Panc1 (cell line): ENCODE measurements at regions not wholly inside any gene's neighbourhood (a gene's known extent, or its start where the extent isn't known, plus 50 kb on each side); places are given as distances from the start of the nearest gene placed in this dataset.

Source experiments
- ATAC-seq: fragments of 200-7000 bp; cut with Tn5 transposase; 2 replicates; pipeline ENCODE4 v1.9.1; 2020; ENCODE audit warnings: mild to moderate bottlenecking, moderate library complexity
- BruUV-seq: library from RNA; stranded (reverse); fragments of 400-500 nt; replicated peaks from 2 replicates; lab custom pipeline; 2021; lab: Mats Ljungman, UMichigan
- CTCF ChIA-PET: fragments of 300-600 bp; sonication (Branson Sonifier 250); formaldehyde crosslinking; loops from one replicate; lab custom pipeline; 2022; ENCODE audit warnings: antibody characterized with exemption; lab: Charles Lee
- POLR2A ChIA-PET: fragments of 300-600 bp; sonication (Branson Sonifier 250); formaldehyde crosslinking; loops from one replicate; lab custom pipeline; 2022; ENCODE audit warnings: antibody characterized with exemption; lab: Charles Lee
- DNase-seq: peaks from one replicate; pipeline ENCODE4 v3.0.0-alpha.2; 2010; ENCODE audit warnings: low read depth, low spot score
- H3K27ac ChIP-seq: 2 replicates; pipeline ENCODE4 v1.5.1; 2011; ENCODE audit warnings: mild to moderate bottlenecking, low read length, inconsistent platforms
- H3K27me3 ChIP-seq: fragments of 200-500 bp; sonication (Bioruptor generic); 2 replicates; pipeline ENCODE4 v1.6.0; 2014; ENCODE audit warnings: low read length, inconsistent platforms; ENCODE audit not compliant: control insufficient read depth, insufficient read depth
- H3K36me3 ChIP-seq: fragments of 200-500 bp; sonication (Bioruptor generic); 2 replicates; pipeline ENCODE4 v1.5.1; 2014; ENCODE audit warnings: inconsistent platforms, mild to moderate bottlenecking, low read length, moderate library complexity; ENCODE audit not compliant: control insufficient read depth, insufficient read depth
- H3K4me1 ChIP-seq: 2 replicates; pipeline ENCODE4 v1.5.1; 2011; ENCODE audit warnings: inconsistent platforms, mild to moderate bottlenecking, low read length, moderate library complexity; ENCODE audit not compliant: control insufficient read depth, insufficient read depth
- H3K4me3 ChIP-seq, 2 experiments: 2 replicates each; pipeline ENCODE4 v1.5.1; 2011 to 2012; ENCODE audit warnings: low read depth in 2 of 2, low read length in 2 of 2, mild to moderate bottlenecking in 2 of 2, inconsistent platforms in 1 of 2, moderate library complexity in 1 of 2
- H3K9me3 ChIP-seq: fragments of 200-500 bp; sonication (Bioruptor generic); 2 replicates; pipeline ENCODE4 v1.5.1; 2014; ENCODE audit warnings: low read depth, mild to moderate bottlenecking, inconsistent platforms, low read length, moderate library complexity; ENCODE audit not compliant: control insufficient read depth, insufficient read depth
- POLR2AphosphoS5 ChIP-seq: IDR thresholded peaks from 2 replicates; pipeline ENCODE4 v1.6.1; 2012; ENCODE audit warnings: mild to moderate bottlenecking, low read depth, low read length, moderate library complexity
- SIN3A ChIP-seq: IDR thresholded peaks from 2 replicates; pipeline ENCODE4 v1.6.1; 2012; ENCODE audit warnings: low read depth, mild to moderate bottlenecking, low read length, moderate library complexity, borderline replicate concordance; ENCODE audit not compliant: insufficient read depth
- TCF7L2 ChIP-seq: IDR thresholded peaks from 2 replicates; pipeline ENCODE4 v1.6.1; 2011; ENCODE audit warnings: mild to moderate bottlenecking, low read depth, low read length, inconsistent platforms
- in situ Hi-C: cut with HindIII; loops from 2 replicates; pipeline ENCODE4 v1.10.0; 2016; ENCODE audit warnings: low sequenced_read_pairs, low pct_unique_long_range_greater_than_20kb
- intact Hi-C: fragments of 100-400 bp; cut with micrococcal nuclease; formaldehyde crosslinking; loops from one replicate; pipeline ENCODE4 v1.10.0; 2022; ENCODE audit not compliant: unreplicated experiment
- TF ChIP-seq, protein P1 (sequence below), 2 experiments: IDR thresholded peaks; 2 replicates each; pipeline ENCODE4 v1.6.1; 2011 to 2012; ENCODE audit warnings: low read depth in 2 of 2, control low read depth in 1 of 2, low read length in 1 of 2, mild to moderate bottlenecking in 1 of 2, moderate library complexity in 1 of 2; ENCODE audit not compliant: insufficient read depth in 1 of 2
- TF ChIP-seq, protein P2 (sequence below): fragments of 450-650 bp; IDR thresholded peaks from 2 replicates; pipeline ENCODE4 v1.5.1; 2017; ENCODE audit warnings: mild to moderate bottlenecking

DNA sequence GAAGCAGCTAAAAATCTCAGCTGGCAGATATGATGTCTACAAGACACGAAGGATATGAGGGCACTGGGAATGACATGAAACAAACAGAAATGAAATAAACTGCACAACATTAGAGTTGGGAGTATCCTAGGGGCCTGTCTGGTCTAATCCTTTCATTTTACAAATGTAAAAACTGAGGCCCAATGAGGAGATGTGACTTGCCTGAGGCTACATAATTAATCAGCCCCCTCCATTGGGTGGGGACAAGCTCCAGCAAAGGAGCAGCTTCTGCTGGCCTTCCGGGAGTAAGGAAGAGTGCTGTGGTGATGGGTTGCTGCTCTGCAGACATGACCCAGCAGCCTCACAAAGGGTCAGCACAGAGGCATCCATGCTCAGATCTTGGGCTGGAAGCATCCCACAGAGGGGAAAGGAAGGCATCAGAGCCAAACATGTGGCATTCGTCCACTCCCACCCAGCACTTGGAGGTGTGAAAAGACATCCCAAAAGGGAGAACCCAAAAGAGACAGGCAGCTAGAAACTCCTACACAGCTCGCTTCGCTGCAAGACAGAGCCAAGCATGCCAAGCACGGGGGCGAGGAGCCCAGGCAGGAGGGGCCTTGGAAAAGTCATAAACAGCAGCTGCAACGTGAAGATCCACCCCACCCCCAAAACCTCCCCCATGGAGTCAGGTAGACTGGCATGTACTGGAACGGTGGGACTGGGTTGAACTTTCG is 183.7 kb downstream of the UNC5CL start:
- TF ChIP-seq POLR2AphosphoS5: no peak
- TF ChIP-seq, protein P1, sequence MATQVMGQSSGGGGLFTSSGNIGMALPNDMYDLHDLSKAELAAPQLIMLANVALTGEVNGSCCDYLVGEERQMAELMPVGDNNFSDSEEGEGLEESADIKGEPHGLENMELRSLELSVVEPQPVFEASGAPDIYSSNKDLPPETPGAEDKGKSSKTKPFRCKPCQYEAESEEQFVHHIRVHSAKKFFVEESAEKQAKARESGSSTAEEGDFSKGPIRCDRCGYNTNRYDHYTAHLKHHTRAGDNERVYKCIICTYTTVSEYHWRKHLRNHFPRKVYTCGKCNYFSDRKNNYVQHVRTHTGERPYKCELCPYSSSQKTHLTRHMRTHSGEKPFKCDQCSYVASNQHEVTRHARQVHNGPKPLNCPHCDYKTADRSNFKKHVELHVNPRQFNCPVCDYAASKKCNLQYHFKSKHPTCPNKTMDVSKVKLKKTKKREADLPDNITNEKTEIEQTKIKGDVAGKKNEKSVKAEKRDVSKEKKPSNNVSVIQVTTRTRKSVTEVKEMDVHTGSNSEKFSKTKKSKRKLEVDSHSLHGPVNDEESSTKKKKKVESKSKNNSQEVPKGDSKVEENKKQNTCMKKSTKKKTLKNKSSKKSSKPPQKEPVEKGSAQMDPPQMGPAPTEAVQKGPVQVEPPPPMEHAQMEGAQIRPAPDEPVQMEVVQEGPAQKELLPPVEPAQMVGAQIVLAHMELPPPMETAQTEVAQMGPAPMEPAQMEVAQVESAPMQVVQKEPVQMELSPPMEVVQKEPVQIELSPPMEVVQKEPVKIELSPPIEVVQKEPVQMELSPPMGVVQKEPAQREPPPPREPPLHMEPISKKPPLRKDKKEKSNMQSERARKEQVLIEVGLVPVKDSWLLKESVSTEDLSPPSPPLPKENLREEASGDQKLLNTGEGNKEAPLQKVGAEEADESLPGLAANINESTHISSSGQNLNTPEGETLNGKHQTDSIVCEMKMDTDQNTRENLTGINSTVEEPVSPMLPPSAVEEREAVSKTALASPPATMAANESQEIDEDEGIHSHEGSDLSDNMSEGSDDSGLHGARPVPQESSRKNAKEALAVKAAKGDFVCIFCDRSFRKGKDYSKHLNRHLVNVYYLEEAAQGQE (IDR thresholded peaks at IDR 0.05; ENCODE audit: insufficient read depth in 1 of 2, low read depth in 2 of 2, low read length in 1 of 2): no peak
- no peak for TF ChIP-seq SIN3A
- TF ChIP-seq, protein P2, sequence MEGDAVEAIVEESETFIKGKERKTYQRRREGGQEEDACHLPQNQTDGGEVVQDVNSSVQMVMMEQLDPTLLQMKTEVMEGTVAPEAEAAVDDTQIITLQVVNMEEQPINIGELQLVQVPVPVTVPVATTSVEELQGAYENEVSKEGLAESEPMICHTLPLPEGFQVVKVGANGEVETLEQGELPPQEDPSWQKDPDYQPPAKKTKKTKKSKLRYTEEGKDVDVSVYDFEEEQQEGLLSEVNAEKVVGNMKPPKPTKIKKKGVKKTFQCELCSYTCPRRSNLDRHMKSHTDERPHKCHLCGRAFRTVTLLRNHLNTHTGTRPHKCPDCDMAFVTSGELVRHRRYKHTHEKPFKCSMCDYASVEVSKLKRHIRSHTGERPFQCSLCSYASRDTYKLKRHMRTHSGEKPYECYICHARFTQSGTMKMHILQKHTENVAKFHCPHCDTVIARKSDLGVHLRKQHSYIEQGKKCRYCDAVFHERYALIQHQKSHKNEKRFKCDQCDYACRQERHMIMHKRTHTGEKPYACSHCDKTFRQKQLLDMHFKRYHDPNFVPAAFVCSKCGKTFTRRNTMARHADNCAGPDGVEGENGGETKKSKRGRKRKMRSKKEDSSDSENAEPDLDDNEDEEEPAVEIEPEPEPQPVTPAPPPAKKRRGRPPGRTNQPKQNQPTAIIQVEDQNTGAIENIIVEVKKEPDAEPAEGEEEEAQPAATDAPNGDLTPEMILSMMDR: no peak
- TF ChIP-seq TCF7L2: no peak
- in situ Hi-C loops: no loop called here
- DNase-seq (no peak), ATAC-seq (no peak)
- H3K36me3 ChIP-seq: no peaks in the 10 kb centered on the region
- no peak overlapping the region for H3K27ac ChIP-seq
- H3K9me3 ChIP-seq: no peaks in the 10 kb centered on the region
- H3K27me3 ChIP-seq: no peaks in the 10 kb centered on the region
- H3K4me1 ChIP-seq: no peaks in the 10 kb centered on the region; the same call in 1 of the 2 replicates
- intact Hi-C loops: no loop called here
- BruUV-seq: no TSS peak
- ChIA-PET CTCF (interaction anchor here (0.7 kb wide), 1 partner anchor 56 kb away, joined by 3 read pairs; no protein-coding TSS in a partner anchor), POLR2A (no interaction called here)
- no peak overlapping the region for H3K4me3 ChIP-seq

DNA sequence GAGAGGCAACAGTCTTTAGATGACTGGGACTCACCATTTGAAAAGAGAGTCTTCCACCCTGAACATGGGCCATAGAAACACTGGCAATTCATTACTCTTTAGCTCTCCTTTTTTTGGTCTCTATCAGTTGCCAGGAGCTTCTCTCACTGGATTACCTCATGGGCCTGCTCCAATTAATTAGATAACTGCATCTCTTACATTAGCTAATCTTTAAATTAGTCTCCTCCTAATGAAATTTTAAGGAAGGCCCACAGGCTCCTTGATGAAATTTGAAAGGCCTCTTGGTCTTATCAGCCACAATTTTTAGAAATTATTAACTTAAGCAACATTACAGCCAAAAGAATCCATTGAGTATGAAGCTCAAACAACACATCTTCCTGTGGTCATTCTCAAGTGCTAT is 184.4 kb downstream of the UNC5CL start:
- H3K4me1 ChIP-seq: no peaks in the 10 kb centered on the region; the same call in 1 of the 2 replicates
- no TSS peak for BruUV-seq
- POLR2A ChIA-PET: no interaction called here
- CTCF ChIA-PET: interaction anchor here (0.7 kb wide), 1 partner anchor 57 kb away, joined by 3 read pairs; no protein-coding TSS in a partner anchor
- H3K27ac ChIP-seq: no peak overlapping the region
- H3K27me3 ChIP-seq: no peaks in the 10 kb centered on the region
- TF ChIP-seq, protein P2: no peak
- no peak for TF ChIP-seq SIN3A
- TF ChIP-seq TCF7L2: no peak
- TF ChIP-seq, protein P1 (IDR thresholded peaks at IDR 0.05; ENCODE audit: insufficient read depth in 1 of 2, low read depth in 2 of 2, low read length in 1 of 2): no peak
- TF ChIP-seq POLR2AphosphoS5: no peak
- in situ Hi-C loops: no loop called here
- H3K4me3 ChIP-seq: no peak overlapping the region
- no peaks in the 10 kb centered on the region for H3K36me3 ChIP-seq
- H3K9me3 ChIP-seq: no peaks in the 10 kb centered on the region
- intact Hi-C loops: no loop called here
- no peak for DNase-seq
- no peak for ATAC-seq
